DOHH2 (cell line): ENCODE measurements at regions not wholly inside any gene's neighbourhood (a gene's known extent, or its start where the extent isn't known, plus 50 kb on each side); places are given as distances from the start of the nearest gene placed in this dataset.

Experiments
- CTCF ChIP-seq: fragments of 200-600 bp; sonication (generic); IDR thresholded peaks from one replicate; pipeline ENCODE4 v1.5.1; 2014; ENCODE audit warnings: antibody characterized with exemption, mild to moderate bottlenecking, low read depth, low read length; ENCODE audit not compliant: poor library complexity, severe bottlenecking
- EZH2phosphoT487 ChIP-seq: fragments of 200-600 bp; sonication (generic); IDR thresholded peaks from 2 replicates; pipeline ENCODE4 v1.6.1; 2017; ENCODE audit warnings: borderline replicate concordance, mild to moderate bottlenecking, antibody characterized with exemption, low read length, moderate library complexity, mixed read lengths

- no peak for TF ChIP-seq CTCF
- TF ChIP-seq EZH2phosphoT487 = no peak
These were observed 264.1 kb downstream of the SRGAP2C start for GRCh38 chr1:121448851-121449250.
